DOHH2 (cell line): ENCODE measurements at regions not wholly inside any gene's neighbourhood (a gene's known extent, or its start where the extent isn't known, plus 50 kb on each side); places are given as distances from the start of the nearest gene placed in this dataset.

Experiments used
- H3F3A ChIP-seq: fragments of 200-600 bp; sonication (generic), shearing (Covaris generic); 2 replicates; pipeline ENCODE4 v1.6.0; 2016; ENCODE audit warnings: antibody characterized with exemption, mild to moderate bottlenecking; ENCODE audit not compliant: control insufficient read depth, insufficient read depth
- H3K27ac ChIP-seq: fragments of 200-600 bp; sonication (generic); 2 replicates; pipeline ENCODE4 v1.5.1; 2014; ENCODE audit warnings: low read depth, mild to moderate bottlenecking, low read length, moderate library complexity
- H3K27me3 ChIP-seq: fragments of 200-600 bp; sonication (generic); 2 replicates; pipeline ENCODE4 v1.6.1; 2014; ENCODE audit warnings: mild to moderate bottlenecking, low read length, mixed read lengths; ENCODE audit not compliant: control insufficient read depth
- H3K36me3 ChIP-seq: fragments of 200-600 bp; sonication (generic); 2 replicates; pipeline ENCODE4 v1.6.1; 2014; ENCODE audit warnings: mild to moderate bottlenecking, low read length, moderate library complexity, mixed read lengths; ENCODE audit not compliant: control insufficient read depth
- H3K4me1 ChIP-seq: fragments of 200-600 bp; sonication (generic); 2 replicates; pipeline ENCODE4 v1.6.1; 2014; ENCODE audit warnings: mild to moderate bottlenecking, low read length, mixed read lengths; ENCODE audit not compliant: control insufficient read depth
- H3K4me2 ChIP-seq: fragments of 200-600 bp; sonication (generic); 2 replicates; pipeline ENCODE4 v1.6.0; 2014; ENCODE audit warnings: mild to moderate bottlenecking, low read length, moderate library complexity
- H3K4me3 ChIP-seq: fragments of 200-600 bp; sonication (generic); 2 replicates; pipeline ENCODE4 v1.5.1; 2014; ENCODE audit warnings: mild to moderate bottlenecking, low read length, mixed read lengths
- H3K79me2 ChIP-seq: fragments of 200-600 bp; sonication (generic); 2 replicates; pipeline ENCODE4 v1.6.1; 2014; ENCODE audit warnings: mild to moderate bottlenecking, low read length, mixed read lengths; ENCODE audit not compliant: control insufficient read depth
- H3K9me2 ChIP-seq: fragments of 200-600 bp; sonication (generic); replicated peaks from 2 replicates; pipeline ENCODE4 v1.6.1; 2014; ENCODE audit warnings: mild to moderate bottlenecking, low read length, mixed read lengths; ENCODE audit not compliant: control insufficient read depth
- H3K9me3 ChIP-seq: fragments of 200-600 bp; sonication (generic); 2 replicates; pipeline ENCODE4 v1.6.1; 2014; ENCODE audit warnings: antibody characterized with exemption, low read length, mixed read lengths; ENCODE audit not compliant: control insufficient read depth, insufficient read depth
- H4K20me1 ChIP-seq: fragments of 200-600 bp; sonication (generic); 2 replicates; pipeline ENCODE4 v1.6.0; 2014; ENCODE audit warnings: low read depth, mild to moderate bottlenecking, antibody characterized with exemption, low read length, moderate library complexity; ENCODE audit not compliant: control insufficient read depth, insufficient read depth
- EZH2phosphoT487 ChIP-seq: fragments of 200-600 bp; sonication (generic); IDR thresholded peaks from 2 replicates; pipeline ENCODE4 v1.6.1; 2017; ENCODE audit warnings: borderline replicate concordance, mild to moderate bottlenecking, antibody characterized with exemption, low read length, moderate library complexity, mixed read lengths
- TF ChIP-seq, protein P1 (sequence below): fragments of 200-600 bp; sonication (generic); IDR thresholded peaks from one replicate; pipeline ENCODE4 v1.5.1; 2014; ENCODE audit warnings: antibody characterized with exemption, mild to moderate bottlenecking, low read depth, low read length; ENCODE audit not compliant: poor library complexity, severe bottlenecking

DNA sequence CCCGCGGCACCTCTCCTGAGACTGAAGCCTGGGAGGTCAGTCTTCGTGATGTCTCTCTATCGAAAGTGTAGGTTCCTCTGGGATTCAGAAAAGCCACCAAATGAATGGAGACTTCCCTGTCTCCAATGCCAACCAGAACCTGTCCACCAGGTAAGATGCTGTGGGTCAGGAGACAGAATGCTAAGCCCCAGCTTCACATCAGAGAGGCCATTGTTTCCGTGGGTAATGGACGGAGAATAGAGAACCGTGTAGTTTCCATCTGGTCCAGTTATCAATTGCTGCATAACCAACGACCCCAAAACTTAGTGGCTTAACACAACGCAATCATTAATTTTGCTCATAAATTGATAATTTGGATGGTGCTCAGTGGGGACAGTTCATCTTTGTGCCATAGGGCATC lies 93.5 kb downstream of the DDX1 start:
- Histone ChIP-seq H3K4me2 (no peak overlapping the region), H3K4me1 (no peaks in the 10 kb centered on the region), H3F3A (no peaks in the 10 kb centered on the region), H3K9me2 (no peaks in the 10 kb centered on the region), H3K36me3 (no peaks in the 10 kb centered on the region), H3K9me3 (no peaks in the 10 kb centered on the region), H3K79me2 (no peaks in the 10 kb centered on the region), H4K20me1 (no peaks in the 10 kb centered on the region), H3K27ac (no peak overlapping the region), H3K27me3 (peaks cover 4% of the 10 kb centered on the region; the same call in 1 of the 2 replicates), H3K4me3 (no peak overlapping the region)
- no peak for TF ChIP-seq EZH2phosphoT487
- TF ChIP-seq, protein P1, sequence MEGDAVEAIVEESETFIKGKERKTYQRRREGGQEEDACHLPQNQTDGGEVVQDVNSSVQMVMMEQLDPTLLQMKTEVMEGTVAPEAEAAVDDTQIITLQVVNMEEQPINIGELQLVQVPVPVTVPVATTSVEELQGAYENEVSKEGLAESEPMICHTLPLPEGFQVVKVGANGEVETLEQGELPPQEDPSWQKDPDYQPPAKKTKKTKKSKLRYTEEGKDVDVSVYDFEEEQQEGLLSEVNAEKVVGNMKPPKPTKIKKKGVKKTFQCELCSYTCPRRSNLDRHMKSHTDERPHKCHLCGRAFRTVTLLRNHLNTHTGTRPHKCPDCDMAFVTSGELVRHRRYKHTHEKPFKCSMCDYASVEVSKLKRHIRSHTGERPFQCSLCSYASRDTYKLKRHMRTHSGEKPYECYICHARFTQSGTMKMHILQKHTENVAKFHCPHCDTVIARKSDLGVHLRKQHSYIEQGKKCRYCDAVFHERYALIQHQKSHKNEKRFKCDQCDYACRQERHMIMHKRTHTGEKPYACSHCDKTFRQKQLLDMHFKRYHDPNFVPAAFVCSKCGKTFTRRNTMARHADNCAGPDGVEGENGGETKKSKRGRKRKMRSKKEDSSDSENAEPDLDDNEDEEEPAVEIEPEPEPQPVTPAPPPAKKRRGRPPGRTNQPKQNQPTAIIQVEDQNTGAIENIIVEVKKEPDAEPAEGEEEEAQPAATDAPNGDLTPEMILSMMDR: no peak

DNA sequence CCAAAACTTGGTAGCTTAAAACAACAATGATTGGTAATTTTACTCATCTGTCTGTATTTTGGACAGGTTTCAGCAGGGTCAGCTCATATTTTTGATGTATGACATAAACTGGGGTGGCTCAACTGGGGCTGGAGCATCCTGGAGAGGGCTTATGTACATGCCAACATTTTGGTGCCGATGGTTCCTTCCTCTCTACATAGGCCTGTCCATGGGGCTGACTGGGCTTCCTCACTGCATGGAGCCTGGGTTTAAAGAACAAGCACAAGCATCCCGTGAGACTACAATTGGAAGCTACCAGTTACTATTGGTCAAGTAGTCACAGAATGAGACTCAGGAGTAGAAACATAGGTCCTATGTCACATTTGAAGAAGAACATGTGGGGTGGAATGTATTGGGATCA lies 95.0 kb downstream of the DDX1 start:
- TF ChIP-seq, protein P1: no peak
- TF ChIP-seq EZH2phosphoT487: no peak
- no peak overlapping the region for H3K4me3 ChIP-seq
- no peaks in the 10 kb centered on the region for H3F3A ChIP-seq
- no peaks in the 10 kb centered on the region for H3K9me3 ChIP-seq
- H3K9me2 ChIP-seq: no peaks in the 10 kb centered on the region
- no peaks in the 10 kb centered on the region for H3K4me1 ChIP-seq
- H3K36me3 ChIP-seq: no peaks in the 10 kb centered on the region
- H4K20me1 ChIP-seq: no peaks in the 10 kb centered on the region
- H3K27ac ChIP-seq: no peak overlapping the region
- H3K4me2 ChIP-seq: no peak overlapping the region
- peaks cover 4% of the 10 kb centered on the region; the same call in 1 of the 2 replicates for H3K27me3 ChIP-seq
- H3K79me2 ChIP-seq: no peaks in the 10 kb centered on the region

DNA sequence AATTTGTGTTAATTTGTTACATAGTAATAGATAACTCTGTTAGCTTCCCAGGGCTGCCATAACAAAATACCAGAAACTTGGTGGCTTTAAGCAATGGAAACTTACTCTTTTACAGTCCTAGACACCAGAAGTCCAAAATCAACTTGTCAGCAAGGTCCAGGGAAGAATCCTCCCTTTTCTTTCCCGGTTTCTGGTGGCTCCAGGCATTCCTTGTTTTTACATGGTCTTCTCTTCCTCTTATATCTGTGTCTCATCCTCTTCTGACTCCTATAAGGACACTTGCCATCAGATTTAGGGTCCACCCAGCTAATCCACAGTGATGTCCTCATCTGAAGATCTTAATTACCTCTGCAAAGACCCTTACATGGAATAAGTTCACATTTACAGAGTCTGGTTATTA lies 95.6 kb downstream of the DDX1 start:
- Histone ChIP-seq H3K27me3 (peaks cover 4% of the 10 kb centered on the region; the same call in 1 of the 2 replicates), H3K79me2 (no peaks in the 10 kb centered on the region), H3F3A (no peaks in the 10 kb centered on the region), H3K4me1 (no peaks in the 10 kb centered on the region), H3K27ac (no peak overlapping the region), H3K9me2 (no peaks in the 10 kb centered on the region), H3K9me3 (no peaks in the 10 kb centered on the region), H4K20me1 (no peaks in the 10 kb centered on the region), H3K4me2 (no peak overlapping the region), H3K36me3 (no peaks in the 10 kb centered on the region), H3K4me3 (no peak overlapping the region)
- TF ChIP-seq EZH2phosphoT487: no peak
- TF ChIP-seq, protein P1: no peak

DNA sequence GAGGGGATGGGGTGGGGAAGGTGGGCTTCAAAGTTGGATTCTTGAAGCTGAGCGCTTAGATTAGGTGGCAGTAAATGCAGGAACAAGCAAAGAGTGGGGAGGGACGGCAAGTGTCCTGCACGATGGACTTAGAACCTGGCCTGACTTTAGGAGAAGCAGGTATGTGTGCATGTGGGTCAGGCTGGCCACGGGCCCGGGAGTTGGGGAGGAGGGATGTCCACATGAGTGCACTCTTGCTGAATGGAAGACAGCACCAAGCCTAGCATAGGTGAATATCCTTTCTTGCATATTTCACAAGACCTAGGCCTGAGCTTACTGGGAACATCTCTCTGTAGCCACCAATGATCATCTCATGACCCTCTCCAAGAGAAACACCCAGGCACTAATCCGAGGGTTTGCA lies 96.1 kb downstream of the DDX1 start:
- no peaks in the 10 kb centered on the region for H3K79me2 ChIP-seq
- H3K36me3 ChIP-seq: no peaks in the 10 kb centered on the region
- H3K4me3 ChIP-seq: no peak overlapping the region
- TF ChIP-seq, protein P1: no peak
- no peaks in the 10 kb centered on the region for H3F3A ChIP-seq
- H3K9me3 ChIP-seq: no peaks in the 10 kb centered on the region
- H4K20me1 ChIP-seq: no peaks in the 10 kb centered on the region
- no peaks in the 10 kb centered on the region for H3K4me1 ChIP-seq
- peaks cover 4% of the 10 kb centered on the region; the same call in 1 of the 2 replicates for H3K27me3 ChIP-seq
- H3K4me2 ChIP-seq: no peak overlapping the region
- no peaks in the 10 kb centered on the region for H3K9me2 ChIP-seq
- H3K27ac ChIP-seq: no peak overlapping the region
